H1 (cell line): ENCODE measurements at regions not wholly inside any gene's neighbourhood (a gene's known extent, or its start where the extent isn't known, plus 50 kb on each side); places are given as distances from the start of the nearest gene placed in this dataset.

Experiments used
- CTCF ChIA-PET: fragments of 300-600 bp; sonication (Branson Sonifier 250); formaldehyde crosslinking; loops from one replicate; lab custom pipeline; 2021; ENCODE audit not compliant: partially characterized antibody; lab: Charles Lee
- POLR2A ChIA-PET: fragments of 300-600 bp; sonication (Branson Sonifier 250); formaldehyde crosslinking; loops from one replicate; lab custom pipeline; 2021; ENCODE audit warnings: inconsistent platforms; ENCODE audit not compliant: partially characterized antibody; lab: Charles Lee
- DNase-seq, 2 experiments: peaks; one replicate each; pipeline versions ENCODE4 v3.0.0 to v3.0.0-alpha.2; 2010 to 2022; ENCODE audit warnings: low spot score in 2 of 2, low read depth in 1 of 2, mixed read lengths in 1 of 2
- FAIRE-seq: peaks from 2 replicates; lab custom pipeline; 2011; peaks lifted over from hg19 to GRCh38; lab: Jason Lieb, UNC
- H2AFZ ChIP-seq: 2 replicates; pipeline ENCODE4 v1.8.1; 2012; ENCODE audit warnings: low read length, inconsistent platforms
- H2AK5ac ChIP-seq: 2 replicates; pipeline ENCODE4 v1.6.1; 2013; ENCODE audit warnings: low read depth, low read length
- H2BK120ac ChIP-seq: replicated peaks from 2 replicates; pipeline ENCODE3; 2013; ENCODE audit warnings: low read depth, low read length, inconsistent platforms
- H2BK12ac ChIP-seq: 2 replicates; pipeline ENCODE4 v1.6.1; 2013; ENCODE audit warnings: low read depth, low read length
- H2BK15ac ChIP-seq: 2 replicates; pipeline ENCODE4 v1.6.1; 2013; ENCODE audit warnings: low read length
- H2BK20ac ChIP-seq: 2 replicates; pipeline ENCODE4 v1.6.1; 2013; ENCODE audit warnings: low read length
- H2BK5ac ChIP-seq: 2 replicates; pipeline ENCODE4 v1.6.1; 2013; ENCODE audit warnings: low read depth, low read length
- H3K14ac ChIP-seq: 2 replicates; pipeline ENCODE4 v1.6.1; 2013; ENCODE audit warnings: inconsistent platforms; ENCODE audit not compliant: insufficient read length
- H3K18ac ChIP-seq: 2 replicates; pipeline ENCODE4 v1.6.1; 2013; ENCODE audit warnings: low read length; ENCODE audit errors: extremely low read depth
- H3K23ac ChIP-seq: 2 replicates; pipeline ENCODE4 v1.6.1; 2013; ENCODE audit warnings: inconsistent platforms; ENCODE audit not compliant: insufficient read length
- H3K23me2 ChIP-seq: 2 replicates; pipeline ENCODE4 v1.6.1; 2013; ENCODE audit warnings: low read depth, low read length
- H3K27ac ChIP-seq: 2 replicates; pipeline ENCODE4 v1.6.1; 2011; ENCODE audit warnings: low read depth, low read length, inconsistent platforms
- H3K27me3 ChIP-seq, 4 experiments: replicated peaks in 1 of 4; 1 replicate in 1 of 4; 2 replicates in 3 of 4; pipeline versions ENCODE4 v1.6.1 to v1.8.1; 2011 to 2013; ENCODE audit warnings: low read length in 3 of 4, mild to moderate bottlenecking in 3 of 4, inconsistent platforms in 2 of 4, mixed read lengths in 2 of 4, moderate library complexity in 1 of 4; ENCODE audit not compliant: control insufficient read depth in 3 of 4, insufficient read depth in 3 of 4; ENCODE audit errors: extremely low read depth in 1 of 4
- H3K36me3 ChIP-seq, 4 experiments: 2 replicates each; pipeline versions ENCODE4 v1.6.1 to v1.8.1; 2011 to 2013; ENCODE audit warnings: mild to moderate bottlenecking in 4 of 4, low read length in 3 of 4, moderate library complexity in 2 of 4, control low read depth in 1 of 4, inconsistent platforms in 1 of 4; ENCODE audit not compliant: insufficient read depth in 4 of 4, control insufficient read depth in 2 of 4
- H3K4ac ChIP-seq: replicated peaks from 2 replicates; pipeline ENCODE3; 2013; ENCODE audit warnings: low read length, low read depth, mixed read lengths, inconsistent platforms; ENCODE audit not compliant: insufficient read length
- H3K4me1 ChIP-seq, 4 experiments: replicated peaks in 1 of 4; 1 replicate in 1 of 4; 2 replicates in 3 of 4; pipeline versions ENCODE4 v1.6.1 to v1.8.1; 2011 to 2013; ENCODE audit warnings: low read length in 3 of 4, inconsistent platforms in 2 of 4, mixed read lengths in 1 of 4; ENCODE audit not compliant: insufficient read depth in 4 of 4, control insufficient read depth in 3 of 4
- H3K4me2 ChIP-seq, 2 experiments: 2 replicates each; pipeline versions ENCODE4 v1.6.1 to v1.8.1; 2011 to 2013; ENCODE audit warnings: low read depth in 2 of 2, low read length in 2 of 2, control low read depth in 1 of 2, inconsistent platforms in 1 of 2, mild to moderate bottlenecking in 1 of 2; ENCODE audit not compliant: insufficient read depth in 1 of 2
- H3K4me3 ChIP-seq, 4 experiments: fragments of 200-600, 300-600 bp in 1 of 4; sonication (generic), shearing (Covaris generic), sonication (Bioruptor Twin) in 1 of 4; 2 replicates each; pipeline versions ENCODE4 v1.5.1 to v1.8.1; 2011 to 2016; ENCODE audit warnings: low read length in 4 of 4, low read depth in 3 of 4, control low read depth in 2 of 4, inconsistent platforms in 2 of 4, mild to moderate bottlenecking in 2 of 4, mixed read lengths in 1 of 4, moderate library complexity in 1 of 4; ENCODE audit not compliant: insufficient read depth in 2 of 4; ENCODE audit errors: extremely low read depth in 1 of 4
- H3K56ac ChIP-seq: replicated peaks from 2 replicates; pipeline ENCODE3; 2013; ENCODE audit warnings: low read depth, mild to moderate bottlenecking, mixed read lengths, low read length, inconsistent platforms; ENCODE audit not compliant: insufficient read length
- H3K79me1 ChIP-seq: 2 replicates; pipeline ENCODE4 v1.6.1; 2013; ENCODE audit warnings: low read depth, low read length, control low read depth
- H3K79me2 ChIP-seq, 2 experiments: 2 replicates each; pipeline versions ENCODE4 v1.6.1 to v1.8.1; 2012 to 2013; ENCODE audit warnings: low read length in 2 of 2, mild to moderate bottlenecking in 2 of 2, inconsistent platforms in 1 of 2; ENCODE audit not compliant: insufficient read depth in 2 of 2, control insufficient read depth in 1 of 2
- H3K9ac ChIP-seq, 4 experiments: replicated peaks in 1 of 4; 1 replicate in 1 of 4; 2 replicates in 3 of 4; pipeline versions ENCODE4 v1.6.1 to v1.8.1; 2011 to 2013; ENCODE audit warnings: low read depth in 3 of 4, low read length in 3 of 4, control low read depth in 2 of 4, mild to moderate bottlenecking in 2 of 4, moderate library complexity in 2 of 4, inconsistent platforms in 1 of 4; ENCODE audit errors: extremely low read depth in 1 of 4
- H3K9me3 ChIP-seq, 2 experiments: 2 replicates each; pipeline versions ENCODE4 v1.6.1 to v1.8.1; 2012 to 2013; ENCODE audit warnings: mild to moderate bottlenecking in 2 of 2, moderate library complexity in 2 of 2, control low read depth in 1 of 2, inconsistent platforms in 1 of 2, low read depth in 1 of 2, low read length in 1 of 2, mixed read lengths in 1 of 2; ENCODE audit not compliant: insufficient read depth in 2 of 2
- H4K20me1 ChIP-seq, 2 experiments: replicated peaks in 1 of 2; 2 replicates each; pipeline versions ENCODE3 to v1.8.1; 2011 to 2013; ENCODE audit warnings: inconsistent platforms in 2 of 2, low read length in 2 of 2, mild to moderate bottlenecking in 1 of 2; ENCODE audit not compliant: insufficient read depth in 2 of 2, control insufficient read depth in 1 of 2
- H4K5ac ChIP-seq: 2 replicates; pipeline ENCODE4 v1.6.1; 2013; ENCODE audit warnings: low read length, low read depth, mixed read lengths, inconsistent platforms; ENCODE audit not compliant: insufficient read length
- H4K8ac ChIP-seq: 2 replicates; pipeline ENCODE4 v1.8.0; 2013; ENCODE audit warnings: mild to moderate bottlenecking, moderate library complexity, low read length, inconsistent platforms; ENCODE audit not compliant: insufficient read depth; ENCODE audit errors: extremely low read depth
- H4K91ac ChIP-seq: replicated peaks from 2 replicates; pipeline ENCODE3; 2013; ENCODE audit warnings: low read length, mixed read lengths, inconsistent platforms; ENCODE audit not compliant: insufficient read length
- BRCA1 ChIP-seq: IDR thresholded peaks from 2 replicates; pipeline ENCODE4 v1.6.1; 2012; ENCODE audit warnings: low read depth, low read length, improper control_type of control experiment
- KDM1A ChIP-seq: fragments of 200-600, 300-600 bp; sonication (generic); IDR thresholded peaks from 2 replicates; pipeline ENCODE4 v1.7.1; 2016; ENCODE audit warnings: mild to moderate bottlenecking, low read length, borderline replicate concordance
- SIN3A ChIP-seq, 2 experiments: IDR thresholded peaks in 1 of 2; conservative IDR thresholded peaks in 1 of 2; 2 replicates each; pipeline ENCODE4 v1.6.1; 2011 to 2012; ENCODE audit warnings: low read length in 2 of 2, improper control_type of control experiment in 1 of 2, low read depth in 1 of 2, mild to moderate bottlenecking in 1 of 2
- SIX5 ChIP-seq: IDR thresholded peaks from 2 replicates; pipeline ENCODE4 v1.6.1; 2011; ENCODE audit warnings: mild to moderate bottlenecking, low read depth, low read length
- SUZ12 ChIP-seq: fragments of 200-600 bp; sonication (generic); IDR thresholded peaks from 2 replicates; pipeline ENCODE4 v1.6.1; 2012; ENCODE audit warnings: mild to moderate bottlenecking, inconsistent platforms, low read length, moderate library complexity, mixed read lengths
- TEAD4 ChIP-seq: IDR thresholded peaks from 2 replicates; pipeline ENCODE4 v1.6.1; 2012; ENCODE audit warnings: low read depth, low read length, inconsistent platforms, mixed read lengths

GRCh38 chr9:73838871-73839270 is 658.3 kb upstream of the RORB start:
- H3K56ac ChIP-seq, result no peak overlapping the region
- no peaks in the 10 kb centered on the region for H3K79me1 ChIP-seq
- H3K9me3 ChIP-seq, result no peaks in the 10 kb centered on the region

More at GRCh38 chr9:73838871-73839270, 658.3 kb upstream of the RORB start:
- ChIA-PET POLR2A (interaction anchor here (0.9 kb wide), 1 partner anchor 9 kb away, joined by 5 read pairs; no protein-coding TSS in a partner anchor), CTCF (interaction anchor here (1.3 kb wide), 1 partner anchor 8 kb away, joined by 3 read pairs; no protein-coding TSS in a partner anchor)
- Histone ChIP-seq H2BK5ac (no peak overlapping the region), H3K27me3 (no peaks in the 10 kb centered on the region), H3K4ac (no peak overlapping the region), H3K18ac (no peak overlapping the region), H4K8ac (no peak overlapping the region), H3K23me2 (no peaks in the 10 kb centered on the region), H3K4me1 (no peaks in the 10 kb centered on the region; a peak in 1 of 7 replicates), H3K27ac (no peak overlapping the region), H4K20me1 (no peaks in the 10 kb centered on the region), H3K23ac (no peak overlapping the region), H4K91ac (no peak overlapping the region), H3K36me3 (no peaks in the 10 kb centered on the region), H2BK12ac (no peak overlapping the region), H2BK20ac (no peak overlapping the region), H3K4me2 (no peak overlapping the region), H3K4me3 (no peak overlapping the region), H2BK15ac (no peak overlapping the region), H3K9ac (no peak overlapping the region), H2AFZ (no peak overlapping the region), H2BK120ac (no peak overlapping the region), H3K14ac (no peak overlapping the region), H3K79me2 (no peaks in the 10 kb centered on the region), H4K5ac (no peak overlapping the region), H2AK5ac (no peak overlapping the region)
- DNase-seq (no peak), FAIRE-seq (no peak)
- TF ChIP-seq SIN3A (conservative IDR thresholded peaks at IDR 0.05 in 1 of 2, IDR thresholded peaks at IDR 0.05 in 1 of 2; ENCODE audit: low read depth in 1 of 2, low read length in 2 of 2) (no peak), TEAD4 (no peak), SUZ12 (no peak), SIX5 (no peak), KDM1A (no peak), BRCA1 (no peak)
